ENCODE measurements at regions not wholly inside any gene's neighbourhood (a gene's known extent, or its start where the extent isn't known, plus 50 kb on each side); places are given as distances from the start of the nearest gene placed in this dataset.

- peak overlapping the region in 1 of 2 donors; percentile 40 for H3K27ac ChIP-seq
- no peak overlapping the region for H3K4me3 ChIP-seq
- H3K27me3 ChIP-seq = no peaks in the 10 kb centered on the region
- no peaks in the 10 kb centered on the region for H3K9me3 ChIP-seq
- peak in 1 of 2 donors; percentile 27 for DNase-seq (ENCODE audit: low spot score in 2 of 2)
- TF ChIP-seq CTCF (IDR thresholded peaks at IDR 0.05) = no peak
- intact Hi-C loops (cut with DNase I) = no loop called here
- H3K4me1 ChIP-seq = peaks cover 8 to 21% of the 10 kb centered on the region in 2 donors
- no peaks in the 10 kb centered on the region for H3K36me3 ChIP-seq
Measured at GRCh38 chr10:47243356-47243755, 56.6 kb upstream of the GDF10 start.

- peak in 1 of 2 donors; percentile 75 for DNase-seq (ENCODE audit: low spot score in 2 of 2)
- Histone ChIP-seq H3K27me3 (no peaks in the 10 kb centered on the region), H3K4me1 (peaks cover 8 to 21% of the 10 kb centered on the region in 2 donors), H3K36me3 (no peaks in the 10 kb centered on the region), H3K27ac (peak overlapping the region in 1 of 2 donors; percentile 40), H3K4me3 (no peak overlapping the region), H3K9me3 (no peaks in the 10 kb centered on the region)
- intact Hi-C loops (cut with DNase I) = no loop called here
- no peak for TF ChIP-seq CTCF (IDR thresholded peaks at IDR 0.05)
Measured at GRCh38 chr10:47243791-47244190, 56.2 kb upstream of the GDF10 start.

- intact Hi-C loops (cut with DNase I) = no loop called here
- H3K4me1 ChIP-seq = peaks cover 8 to 21% of the 10 kb centered on the region in 2 donors
- peak in 1 of 2 donors; percentile 60 for DNase-seq (ENCODE audit: low spot score in 2 of 2)
- no peaks in the 10 kb centered on the region for H3K9me3 ChIP-seq
- no peak for TF ChIP-seq CTCF (IDR thresholded peaks at IDR 0.05)
- H3K36me3 ChIP-seq = no peaks in the 10 kb centered on the region
- no peak overlapping the region for H3K27ac ChIP-seq
- no peaks in the 10 kb centered on the region for H3K27me3 ChIP-seq
- no peak overlapping the region for H3K4me3 ChIP-seq
Measured at GRCh38 chr10:47244560-47245500, 55.2 kb upstream of the GDF10 start.

GRCh38 chr10:47245731-47246350 is 54.2 kb upstream of the GDF10 start:
- Histone ChIP-seq H3K4me3 (no peak overlapping the region), H3K36me3 (no peaks in the 10 kb centered on the region), H3K9me3 (no peaks in the 10 kb centered on the region), H3K4me1 (peaks cover 8 to 21% of the 10 kb centered on the region in 2 donors), H3K27ac (no peak overlapping the region), H3K27me3 (no peaks in the 10 kb centered on the region)
- DNase-seq (ENCODE audit: low spot score in 2 of 2) = no peak
- intact Hi-C loops (cut with DNase I) = no loop called here
- TF ChIP-seq CTCF (IDR thresholded peaks at IDR 0.05) = no peak

GRCh38 chr10:47246406-47247147 is 53.4 kb upstream of the GDF10 start:
- Histone ChIP-seq H3K9me3 (no peaks in the 10 kb centered on the region), H3K27ac (no peak overlapping the region), H3K36me3 (no peaks in the 10 kb centered on the region), H3K27me3 (no peaks in the 10 kb centered on the region), H3K4me1 (peaks cover 8 to 21% of the 10 kb centered on the region in 2 donors), H3K4me3 (no peak overlapping the region)
- no peak for DNase-seq (ENCODE audit: low spot score in 2 of 2)
- intact Hi-C loops (cut with DNase I) = no loop called here
- no peak for TF ChIP-seq CTCF (IDR thresholded peaks at IDR 0.05)
